ENCODE measurements at regions not wholly inside any gene's neighbourhood (a gene's known extent, or its start where the extent isn't known, plus 50 kb on each side); places are given as distances from the start of the nearest gene placed in this dataset.
"Not testable (repeated sequence)": the region's sequence is repeated elsewhere in the genome, so short reads cannot be mapped to it uniquely, and the experiment has no call there.

GRCh38 chr15:81852411-81853149 lies 193.2 kb downstream of the MEX3B start:
- intact Hi-C loops (cut with DNase I), result no loop called here
- DNase-seq (no peak), ATAC-seq (ENCODE audit: poor library complexity) (no peak)

GRCh38 chr15:81851757-81852156 lies 194.1 kb downstream of the MEX3B start:
- intact Hi-C loops (cut with DNase I), result no loop called here
- no peak for DNase-seq
- no peak for ATAC-seq (ENCODE audit: poor library complexity)

GRCh38 chr15:81851325-81851724 lies 194.5 kb downstream of the MEX3B start:
- DNase-seq (no peak), ATAC-seq (ENCODE audit: poor library complexity) (no peak)
- intact Hi-C loops (cut with DNase I), result no loop called here

GRCh38 chr15:81849289-81849688 lies 196.5 kb downstream of the MEX3B start:
- ATAC-seq (ENCODE audit: poor library complexity) (no peak), DNase-seq (no peak)
- intact Hi-C loops (cut with DNase I), result no loop called here

- DNase-seq (no peak), ATAC-seq (ENCODE audit: poor library complexity) (no peak)
- intact Hi-C loops (cut with DNase I), result no loop called here
These were observed 197.1 kb downstream of the MEX3B start for GRCh38 chr15:81848701-81849100.

GRCh38 chr15:81843757-81844407 lies 201.9 kb downstream of the MEX3B start:
- intact Hi-C loops (cut with DNase I), result no loop called here

GRCh38 chr15:81843226-81843625 lies 202.6 kb downstream of the MEX3B start:
- ATAC-seq (ENCODE audit: poor library complexity) (no peak), DNase-seq (no peak)
- intact Hi-C loops (cut with DNase I), result no loop called here

More at GRCh38 chr15:81843757-81844407, 201.9 kb downstream of the MEX3B start:
- no peak for ATAC-seq (ENCODE audit: poor library complexity)
- no peak for DNase-seq

- intact Hi-C loops (cut with DNase I), result no loop called here
- DNase-seq (no peak), ATAC-seq (ENCODE audit: poor library complexity) (no peak)
These were observed 206.4 kb downstream of the MEX3B start for GRCh38 chr15:81839387-81839786.

- intact Hi-C loops (cut with DNase I), result no loop called here
- ATAC-seq (ENCODE audit: poor library complexity), result no peak
- no peak for DNase-seq
These were observed 210.1 kb downstream of the MEX3B start for GRCh38 chr15:81835731-81836130.

- intact Hi-C loops (cut with DNase I), result no loop called here
- ATAC-seq (ENCODE audit: poor library complexity), result no peak
- no peak for DNase-seq
These were observed 215.3 kb downstream of the MEX3B start for GRCh38 chr15:81830520-81830919.

- ATAC-seq (ENCODE audit: poor library complexity) (no peak), DNase-seq (no peak)
- intact Hi-C loops (cut with DNase I), result no loop called here
These were observed 215.9 kb downstream of the MEX3B start for GRCh38 chr15:81829918-81830317.

- ATAC-seq (ENCODE audit: poor library complexity) (no peak), DNase-seq (no peak)
- intact Hi-C loops (cut with DNase I), result no loop called here
These were observed 217.7 kb downstream of the MEX3B start for GRCh38 chr15:81828135-81828534.

GRCh38 chr15:81825136-81825535 lies 220.7 kb downstream of the MEX3B start:
- ATAC-seq (ENCODE audit: poor library complexity) (no peak), DNase-seq (no peak)
- intact Hi-C loops (cut with DNase I), result no loop called here

- ATAC-seq (ENCODE audit: poor library complexity); intact Hi-C loops (cut with DNase I); DNase-seq: not testable (repeated sequence)
These were observed 223.2 kb downstream of the MEX3B start for GRCh38 chr15:81822587-81822986.

- DNase-seq, result no peak
- intact Hi-C loops (cut with DNase I), result no loop called here
- ATAC-seq (ENCODE audit: poor library complexity), result no peak
These were observed 225.7 kb downstream of the MEX3B start for GRCh38 chr15:81819924-81820635.

GRCh38 chr15:81814882-81815455 lies 230.8 kb downstream of the MEX3B start:
- intact Hi-C loops (cut with DNase I), result no loop called here
- ATAC-seq (ENCODE audit: poor library complexity) (no peak), DNase-seq (no peak)

GRCh38 chr15:81813215-81813614 lies 232.6 kb downstream of the MEX3B start:
- no peak for ATAC-seq (ENCODE audit: poor library complexity)
- DNase-seq, result no peak
- intact Hi-C loops (cut with DNase I), result no loop called here

GRCh38 chr15:81812456-81812855 lies 233.4 kb downstream of the MEX3B start:
- DNase-seq, result no peak
- ATAC-seq (ENCODE audit: poor library complexity), result no peak
- intact Hi-C loops (cut with DNase I), result no loop called here

GRCh38 chr15:81811736-81812135 lies 234.1 kb downstream of the MEX3B start:
- intact Hi-C loops (cut with DNase I), result no loop called here
- ATAC-seq (ENCODE audit: poor library complexity), result no peak
- no peak for DNase-seq

GRCh38 chr15:81809543-81809942 lies 236.3 kb downstream of the MEX3B start:
- intact Hi-C loops (cut with DNase I), result no loop called here
- ATAC-seq (ENCODE audit: poor library complexity) (peak; percentile 43), DNase-seq (no peak)

Measured in Right ventricle myocardium superior (tissue), 1 donor.